Mucosa of rectum (tissue), 2 donors: ENCODE measurements at regions not wholly inside any gene's neighbourhood (a gene's known extent, or its start where the extent isn't known, plus 50 kb on each side); places are given as distances from the start of the nearest gene placed in this dataset.

Experiments used
- H3K27ac ChIP-seq, 2 donors: one replicate each; pipeline ENCODE4 v1.7.0; 2013; ENCODE audit warnings: inconsistent platforms in 2 of 2, low read depth in 2 of 2, low read length in 2 of 2
- H3K27me3 ChIP-seq, 2 donors: one replicate each; pipeline ENCODE4 v1.7.0; 2013; ENCODE audit warnings: low read length in 2 of 2; ENCODE audit not compliant: control insufficient read depth in 2 of 2, insufficient read depth in 2 of 2
- H3K36me3 ChIP-seq, 2 donors: one replicate each; pipeline ENCODE4 v1.7.0; 2013; ENCODE audit warnings: low read length in 2 of 2; ENCODE audit not compliant: control insufficient read depth in 2 of 2, insufficient read depth in 2 of 2
- H3K4me1 ChIP-seq, 2 donors: one replicate each; pipeline ENCODE4 v1.7.0; 2013; ENCODE audit warnings: low read length in 2 of 2, mild to moderate bottlenecking in 1 of 2; ENCODE audit not compliant: control insufficient read depth in 2 of 2, insufficient read depth in 2 of 2
- H3K4me3 ChIP-seq, 2 donors: one replicate each; pipeline ENCODE4 v1.7.0; 2013; ENCODE audit warnings: low read length in 2 of 2
- H3K9ac ChIP-seq, 2 donors: one replicate each; pipeline ENCODE4 v1.7.0; 2013; ENCODE audit warnings: low read length in 2 of 2, low read depth in 1 of 2, mild to moderate bottlenecking in 1 of 2
- H3K9me3 ChIP-seq, 2 donors: one replicate each; pipeline ENCODE4 v1.7.0; 2013; ENCODE audit warnings: low read length in 2 of 2; ENCODE audit not compliant: control insufficient read depth in 2 of 2
- donor health status: healthy.
- donor health status: Normal muscosa, but diverticular disease.

GRCh38 chr10:61840403-61840802, 61.1 kb upstream of the ARID5B start:
- H3K9ac ChIP-seq, result no peak overlapping the region
- H3K27ac ChIP-seq, result peak overlapping the region in 1 of 2 donors; percentile 44
- H3K4me1 ChIP-seq, result peaks cover 5 to 40% of the 10 kb centered on the region in 2 donors
- no peaks in the 10 kb centered on the region for H3K9me3 ChIP-seq
- no peaks in the 10 kb centered on the region for H3K27me3 ChIP-seq
- H3K36me3 ChIP-seq, result no peaks in the 10 kb centered on the region
- no peak overlapping the region for H3K4me3 ChIP-seq

GRCh38 chr10:61841338-61841875, 60.1 kb upstream of the ARID5B start:
- Histone ChIP-seq H3K27me3 (no peaks in the 10 kb centered on the region), H3K27ac (no peak overlapping the region), H3K9ac (no peak overlapping the region), H3K4me1 (peaks cover 7 to 44% of the 10 kb centered on the region in 2 donors), H3K9me3 (no peaks in the 10 kb centered on the region), H3K4me3 (no peak overlapping the region), H3K36me3 (no peaks in the 10 kb centered on the region)

- H3K4me3 ChIP-seq, result no peak overlapping the region
- no peak overlapping the region for H3K9ac ChIP-seq
- no peaks in the 10 kb centered on the region for H3K27me3 ChIP-seq
- no peaks in the 10 kb centered on the region for H3K36me3 ChIP-seq
- no peak overlapping the region for H3K27ac ChIP-seq
- H3K4me1 ChIP-seq, result peaks cover 2 to 40% of the 10 kb centered on the region in 2 donors
- H3K9me3 ChIP-seq, result no peaks in the 10 kb centered on the region
Observed at GRCh38 chr10:61842755-61843497, 58.6 kb upstream of the ARID5B start.

- H3K27me3 ChIP-seq, result no peaks in the 10 kb centered on the region
- H3K9ac ChIP-seq, result no peak overlapping the region
- peaks cover 2 to 40% of the 10 kb centered on the region in 2 donors for H3K4me1 ChIP-seq
- no peak overlapping the region for H3K4me3 ChIP-seq
- no peaks in the 10 kb centered on the region for H3K9me3 ChIP-seq
- H3K36me3 ChIP-seq, result no peaks in the 10 kb centered on the region
- peak overlapping the region in 1 of 2 donors; percentile 32 for H3K27ac ChIP-seq
Observed at GRCh38 chr10:61844116-61844822, 57.2 kb upstream of the ARID5B start.

GRCh38 chr10:61845196-61845949, 56.1 kb upstream of the ARID5B start:
- Histone ChIP-seq H3K27ac (peak overlapping the region; percentile 35 to 41), H3K36me3 (no peaks in the 10 kb centered on the region), H3K4me3 (no peak overlapping the region)

GRCh38 chr10:61845950-61846268, 55.6 kb upstream of the ARID5B start:
- Histone ChIP-seq H3K9me3 (no peaks in the 10 kb centered on the region), H3K4me1 (peaks cover 2 to 27% of the 10 kb centered on the region in 2 donors), H3K9ac (no peak overlapping the region), H3K27me3 (no peaks in the 10 kb centered on the region), H3K36me3 (no peaks in the 10 kb centered on the region), H3K27ac (peak overlapping the region; percentile 35 to 41), H3K4me3 (no peak overlapping the region)

More at GRCh38 chr10:61845196-61845949, 56.1 kb upstream of the ARID5B start:
- H3K27me3 ChIP-seq, result no peaks in the 10 kb centered on the region
- no peaks in the 10 kb centered on the region for H3K9me3 ChIP-seq
- H3K9ac ChIP-seq, result no peak overlapping the region
- H3K4me1 ChIP-seq, result peaks cover 2 to 32% of the 10 kb centered on the region in 2 donors

- Histone ChIP-seq H3K36me3 (no peaks in the 10 kb centered on the region), H3K27me3 (no peaks in the 10 kb centered on the region), H3K27ac (peak overlapping the region in 1 of 2 donors; percentile 41), H3K4me1 (peaks cover 2 to 26% of the 10 kb centered on the region in 2 donors), H3K9ac (no peak overlapping the region), H3K4me3 (no peak overlapping the region), H3K9me3 (no peaks in the 10 kb centered on the region)
Observed at GRCh38 chr10:61846370-61847031, 55.0 kb upstream of the ARID5B start.

GRCh38 chr10:61847087-61847486, 54.4 kb upstream of the ARID5B start:
- Histone ChIP-seq H3K27me3 (no peaks in the 10 kb centered on the region), H3K36me3 (no peaks in the 10 kb centered on the region), H3K4me1 (peaks cover 2 to 20% of the 10 kb centered on the region in 2 donors), H3K9me3 (no peaks in the 10 kb centered on the region), H3K9ac (no peak overlapping the region), H3K4me3 (no peak overlapping the region), H3K27ac (no peak overlapping the region)

- Histone ChIP-seq H3K9me3 (no peaks in the 10 kb centered on the region), H3K36me3 (no peaks in the 10 kb centered on the region), H3K4me3 (no peak overlapping the region), H3K27ac (no peak overlapping the region), H3K27me3 (no peaks in the 10 kb centered on the region), H3K9ac (no peak overlapping the region), H3K4me1 (peaks cover 2 to 19% of the 10 kb centered on the region in 2 donors)
Observed at GRCh38 chr10:61847640-61848039, 53.9 kb upstream of the ARID5B start.
